Activated CD4-positive, alpha-beta T cell treated with anti-CD3 and anti-CD28 coated beads, Interleukin-2, amount 10 ng/mL, durations not matched to agents 7 days and 5 days (primary cell): ENCODE measurements at regions not wholly inside any gene's neighbourhood (a gene's known extent, or its start where the extent isn't known, plus 50 kb on each side); places are given as distances from the start of the nearest gene placed in this dataset.

Experiments
- CTCF ChIA-PET: fragments of 350-600 bp; sonication (Branson Sonifier 250); formaldehyde crosslinking; loops from one replicate; lab custom pipeline; 2021; ENCODE audit warnings: antibody characterized with exemption; lab: Charles Lee
- POLR2A ChIA-PET: fragments of 350-600 bp; sonication (Branson Sonifier 250); formaldehyde crosslinking; loops from one replicate; lab custom pipeline; 2021; ENCODE audit warnings: antibody characterized with exemption; lab: Charles Lee
- DNase-seq: peaks from one replicate; pipeline ENCODE4 v3.0.0-alpha.2; 2020
- H3K27ac Mint-ChIP-seq: one replicate; pipeline ENCODE4 v1.8.0; 2021; ENCODE audit warnings: mild to moderate bottlenecking, moderate library complexity, mixed read lengths
- H3K27me3 Mint-ChIP-seq: one replicate; pipeline ENCODE4 v1.8.0; 2021; ENCODE audit warnings: mixed read lengths
- H3K36me3 Mint-ChIP-seq: one replicate; pipeline ENCODE4 v1.8.0; 2021; ENCODE audit warnings: low read depth, mixed read lengths
- H3K4me1 Mint-ChIP-seq: one replicate; pipeline ENCODE4 v1.8.0; 2021; ENCODE audit warnings: mixed read lengths
- H3K4me3 Mint-ChIP-seq: one replicate; pipeline ENCODE4 v1.8.0; 2021; ENCODE audit warnings: mild to moderate bottlenecking, moderate library complexity, mixed read lengths
- H3K9me3 Mint-ChIP-seq: one replicate; pipeline ENCODE4 v1.8.0; 2021; ENCODE audit warnings: mixed read lengths

DNA sequence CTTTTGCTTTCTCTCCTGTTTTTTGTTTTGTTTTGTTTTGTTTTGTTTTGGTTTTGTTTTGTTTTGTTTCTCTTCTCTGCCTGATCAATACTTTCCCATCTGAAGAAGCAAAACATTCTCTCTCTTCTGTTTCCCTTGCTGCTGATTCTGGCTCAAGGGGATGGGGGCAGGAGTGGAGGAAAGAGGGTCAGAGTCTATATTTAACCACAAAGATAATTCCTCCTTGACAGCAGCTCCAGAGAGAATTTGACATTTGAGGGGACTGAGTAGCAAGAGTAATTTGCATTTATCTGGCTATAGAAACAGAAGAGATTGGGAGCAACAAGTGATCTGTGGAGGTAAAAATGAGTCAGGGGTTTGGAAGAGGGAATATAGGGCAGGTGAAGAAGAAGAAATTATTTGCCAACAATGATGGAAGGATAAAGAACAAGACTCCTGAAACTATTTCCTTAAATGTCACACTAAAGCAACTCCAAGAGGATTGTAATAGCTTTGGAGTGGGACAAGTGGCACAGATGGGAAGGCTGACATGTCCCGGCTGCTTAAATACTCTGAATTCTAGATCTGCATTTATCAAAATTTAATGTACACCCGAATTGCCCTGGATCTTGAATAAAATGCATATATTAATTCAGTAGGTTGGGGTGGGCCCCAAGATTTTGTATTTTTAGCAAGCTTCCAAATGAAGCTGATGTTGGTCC, 349.3 kb upstream of the PLXNA2 start:
- ChIA-PET POLR2A (no interaction called here), CTCF (no interaction called here)
- peaks cover 2% of the 10 kb centered on the region for H3K27me3 Mint-ChIP-seq
- DNase-seq = no peak
- no peak overlapping the region for H3K4me3 Mint-ChIP-seq
- H3K27ac Mint-ChIP-seq = no peak overlapping the region
- no peaks in the 10 kb centered on the region for H3K36me3 Mint-ChIP-seq
- no peaks in the 10 kb centered on the region for H3K9me3 Mint-ChIP-seq
- no peaks in the 10 kb centered on the region for H3K4me1 Mint-ChIP-seq

DNA sequence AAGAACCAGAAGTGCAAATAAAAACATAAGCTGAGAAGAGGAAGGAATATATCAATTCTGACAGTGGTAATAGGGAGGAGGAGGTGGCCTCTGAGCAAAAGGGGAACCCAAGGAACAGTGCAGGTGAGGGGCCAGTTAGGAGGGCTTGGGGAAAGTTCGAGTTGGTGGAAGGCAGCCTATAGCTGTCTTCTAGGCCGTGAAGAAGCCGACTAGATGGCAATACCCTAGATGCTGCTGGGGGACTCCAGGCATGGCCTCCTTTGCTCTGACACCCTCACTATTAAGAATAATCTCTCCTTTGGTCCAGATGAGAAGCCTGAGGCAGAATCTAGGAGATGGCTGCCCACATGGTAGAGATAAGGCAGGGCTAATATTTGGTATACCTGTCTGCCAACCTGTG, 351.1 kb upstream of the PLXNA2 start:
- ChIA-PET CTCF (no interaction called here), POLR2A (no interaction called here)
- Mint-ChIP-seq H3K27ac (no peak overlapping the region), H3K4me1 (no peaks in the 10 kb centered on the region), H3K9me3 (no peaks in the 10 kb centered on the region), H3K36me3 (no peaks in the 10 kb centered on the region), H3K4me3 (no peak overlapping the region), H3K27me3 (peaks cover 6% of the 10 kb centered on the region)
- DNase-seq = no peak

DNA sequence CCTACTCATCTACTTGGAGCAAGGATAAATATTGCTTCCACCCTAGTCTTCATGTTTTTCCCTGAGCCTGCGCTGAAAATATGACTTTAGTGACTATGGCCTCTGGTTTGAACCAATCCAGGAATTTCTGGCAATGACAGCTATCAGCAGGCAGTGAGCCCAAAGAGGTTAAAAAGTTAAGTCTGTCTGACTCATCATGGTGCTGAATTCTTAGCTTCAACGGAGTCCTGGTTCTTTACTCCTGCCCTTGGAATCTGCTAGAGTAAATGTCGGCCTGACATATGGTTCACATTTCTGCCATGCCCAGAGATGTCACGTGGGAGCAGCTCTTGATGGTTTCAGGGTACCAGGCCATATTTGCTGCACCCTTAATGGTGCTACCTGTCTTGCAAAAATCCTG, 351.6 kb upstream of the PLXNA2 start:
- Mint-ChIP-seq H3K9me3 (no peaks in the 10 kb centered on the region), H3K4me3 (no peak overlapping the region), H3K36me3 (no peaks in the 10 kb centered on the region), H3K27me3 (peaks cover 6% of the 10 kb centered on the region), H3K4me1 (no peaks in the 10 kb centered on the region), H3K27ac (no peak overlapping the region)
- ChIA-PET POLR2A (no interaction called here), CTCF (no interaction called here)
- DNase-seq = no peak

DNA sequence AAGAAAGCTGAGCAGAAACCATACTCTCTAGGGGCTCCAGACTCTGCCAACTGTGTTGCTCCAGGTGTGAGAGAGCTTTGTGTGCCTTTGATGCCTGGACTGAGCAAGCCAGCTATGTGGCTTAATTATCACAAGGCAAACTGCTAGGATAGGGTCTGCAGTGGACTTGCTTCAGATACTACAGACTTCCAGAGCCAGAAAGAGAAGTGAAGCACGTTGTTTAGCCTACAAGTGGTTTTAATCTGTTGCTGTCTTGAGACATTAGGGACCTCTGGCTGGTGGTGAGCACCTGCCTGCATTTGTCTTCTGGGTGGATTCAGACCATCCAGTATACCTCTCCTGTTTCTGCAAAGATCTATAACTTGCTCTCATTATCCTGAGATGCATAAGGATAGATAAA, 353.4 kb upstream of the PLXNA2 start:
- Mint-ChIP-seq H3K27me3 (peaks cover 6% of the 10 kb centered on the region), H3K9me3 (no peaks in the 10 kb centered on the region), H3K4me3 (no peak overlapping the region), H3K36me3 (no peaks in the 10 kb centered on the region), H3K27ac (no peak overlapping the region), H3K4me1 (no peaks in the 10 kb centered on the region)
- POLR2A ChIA-PET = no interaction called here
- CTCF ChIA-PET = no interaction called here
- no peak for DNase-seq

DNA sequence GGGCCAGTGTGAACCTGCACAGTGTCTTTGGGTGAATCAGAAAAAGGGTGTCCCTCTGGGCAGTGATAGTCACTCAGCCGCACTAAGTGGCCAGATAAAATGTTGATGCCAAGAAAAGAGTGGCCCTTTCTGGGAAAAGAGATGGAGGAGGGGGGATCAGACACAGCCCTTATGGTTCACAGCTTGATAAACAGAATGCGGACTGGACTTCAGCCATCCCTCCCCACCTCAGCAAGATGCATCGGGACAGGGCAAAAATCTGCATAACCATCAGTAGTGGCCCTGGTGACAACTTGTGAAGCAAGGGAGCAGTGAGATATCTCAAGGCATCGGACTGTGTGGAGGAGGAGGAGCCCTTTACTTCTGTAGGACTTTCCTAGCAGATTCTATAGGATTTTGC, 353.8 kb upstream of the PLXNA2 start:
- H3K4me3 Mint-ChIP-seq = no peak overlapping the region
- H3K9me3 Mint-ChIP-seq = no peaks in the 10 kb centered on the region
- ChIA-PET CTCF (no interaction called here), POLR2A (no interaction called here)
- peaks cover 6% of the 10 kb centered on the region for H3K27me3 Mint-ChIP-seq
- no peaks in the 10 kb centered on the region for H3K36me3 Mint-ChIP-seq
- H3K4me1 Mint-ChIP-seq = no peaks in the 10 kb centered on the region
- no peak for DNase-seq
- no peak overlapping the region for H3K27ac Mint-ChIP-seq

DNA sequence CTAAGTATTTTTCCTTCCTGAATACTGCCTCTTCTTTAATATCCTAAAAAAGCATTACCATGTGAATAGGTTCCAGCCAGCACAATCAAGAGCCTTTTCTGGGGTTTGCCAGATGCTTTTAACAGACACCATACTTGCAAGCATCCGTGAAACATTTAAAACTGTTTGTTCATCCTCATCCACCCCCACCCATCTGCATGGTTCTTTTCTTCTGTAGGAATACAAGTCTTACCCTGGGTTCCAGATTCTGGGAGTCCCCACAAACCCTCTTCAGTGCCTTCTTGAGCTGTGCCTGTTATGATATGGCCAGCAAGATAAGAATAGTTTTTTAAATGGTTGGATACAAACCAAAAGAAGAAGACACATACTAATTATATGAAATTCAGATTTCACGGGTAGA, 354.9 kb upstream of the PLXNA2 start:
- peaks cover 6% of the 10 kb centered on the region for H3K27me3 Mint-ChIP-seq
- no peak overlapping the region for H3K27ac Mint-ChIP-seq
- no peaks in the 10 kb centered on the region for H3K36me3 Mint-ChIP-seq
- peaks cover under 1% of the 10 kb centered on the region for H3K4me1 Mint-ChIP-seq
- no peak overlapping the region for H3K4me3 Mint-ChIP-seq
- CTCF ChIA-PET = no interaction called here
- no peaks in the 10 kb centered on the region for H3K9me3 Mint-ChIP-seq
- POLR2A ChIA-PET = no interaction called here
- no peak for DNase-seq

DNA sequence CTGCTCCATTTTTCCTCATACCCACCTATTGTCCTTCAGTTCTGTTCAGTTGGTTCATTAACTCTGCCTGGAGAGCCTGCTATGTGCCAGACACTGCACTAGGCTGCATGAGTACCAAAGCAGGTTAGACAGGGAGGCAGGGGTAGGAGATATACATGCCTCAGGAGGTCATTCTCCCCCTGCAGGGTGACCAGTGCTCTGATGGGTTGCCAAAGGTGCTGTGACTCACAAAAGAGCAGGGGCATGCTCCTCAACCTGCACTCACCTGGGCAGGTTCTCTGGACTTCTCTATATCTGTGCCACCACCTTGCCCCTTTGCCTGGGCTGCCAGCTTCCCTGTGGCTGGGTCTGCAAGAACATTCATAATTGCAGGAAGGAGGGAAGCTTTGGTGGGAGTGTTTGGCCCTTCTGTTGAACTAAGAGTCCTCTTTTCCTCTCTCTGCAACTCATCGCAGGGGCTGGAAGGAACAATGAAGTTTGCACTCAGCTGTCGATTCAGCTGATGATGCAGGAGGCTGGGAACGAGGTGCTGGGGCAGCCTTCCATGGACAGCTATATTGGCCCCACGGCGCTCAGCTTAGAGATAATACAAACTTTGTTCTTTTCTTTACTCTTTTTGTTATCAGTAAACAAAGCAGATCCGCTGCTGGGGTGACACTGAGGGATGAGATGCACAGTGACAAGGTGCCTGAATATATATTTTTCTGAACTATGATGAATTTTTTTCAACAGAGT, 356.4 kb upstream of the PLXNA2 start:
- Mint-ChIP-seq H3K9me3 (no peaks in the 10 kb centered on the region), H3K27me3 (peaks cover 4% of the 10 kb centered on the region), H3K4me1 (peaks cover 8% of the 10 kb centered on the region), H3K27ac (no peak overlapping the region), H3K4me3 (no peak overlapping the region), H3K36me3 (no peaks in the 10 kb centered on the region)
- no peak for DNase-seq
- CTCF ChIA-PET = no interaction called here
- POLR2A ChIA-PET = no interaction called here

DNA sequence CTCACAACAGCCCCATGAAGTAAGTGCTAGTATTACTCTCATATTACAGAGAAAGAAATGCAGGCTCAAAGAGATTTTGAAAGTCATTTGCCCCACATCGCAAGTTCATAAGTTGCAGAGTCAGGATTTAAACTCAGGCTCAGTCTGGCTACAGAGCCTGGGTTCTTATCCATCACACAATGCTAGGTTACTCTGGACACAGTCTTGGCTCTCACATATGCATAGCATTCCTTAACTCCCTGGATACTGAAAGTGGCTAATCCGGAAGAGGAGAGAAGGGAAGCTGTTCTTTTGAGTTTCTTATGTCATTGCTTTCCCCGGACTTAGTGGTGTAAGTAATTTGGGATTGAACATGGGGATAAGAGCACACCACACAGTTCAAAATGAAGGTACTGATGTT, 357.4 kb upstream of the PLXNA2 start:
- Mint-ChIP-seq H3K36me3 (no peaks in the 10 kb centered on the region), H3K4me1 (peaks cover 8% of the 10 kb centered on the region), H3K27me3 (peaks cover 4% of the 10 kb centered on the region), H3K27ac (no peak overlapping the region), H3K4me3 (no peak overlapping the region), H3K9me3 (no peaks in the 10 kb centered on the region)
- POLR2A ChIA-PET = no interaction called here
- no peak for DNase-seq
- CTCF ChIA-PET = no interaction called here

DNA sequence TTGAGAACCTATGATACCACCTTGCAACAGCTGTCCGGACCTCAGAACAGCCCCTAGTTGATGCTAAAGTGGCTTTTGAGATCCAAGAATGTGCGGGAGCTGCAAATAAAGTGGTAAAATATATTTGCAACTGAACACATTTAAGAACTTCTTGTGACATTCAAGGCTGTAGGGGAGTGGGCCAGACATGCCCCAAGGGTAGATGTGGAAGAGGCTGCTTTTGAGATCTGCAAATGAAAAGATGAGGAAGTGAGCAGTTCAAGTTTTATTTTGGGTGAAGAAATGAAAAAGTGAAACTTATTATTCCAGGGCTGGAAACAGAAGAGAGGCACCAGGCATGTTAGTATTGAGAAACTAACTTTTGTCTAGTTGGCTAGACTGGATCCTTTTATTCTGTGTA, 359.5 kb upstream of the PLXNA2 start:
- DNase-seq = no peak
- Mint-ChIP-seq H3K4me3 (no peak overlapping the region), H3K27ac (no peak overlapping the region), H3K9me3 (no peaks in the 10 kb centered on the region), H3K36me3 (no peaks in the 10 kb centered on the region), H3K4me1 (peaks cover 8% of the 10 kb centered on the region), H3K27me3 (peaks cover 4% of the 10 kb centered on the region)
- CTCF ChIA-PET = no interaction called here
- POLR2A ChIA-PET = no interaction called here

DNA sequence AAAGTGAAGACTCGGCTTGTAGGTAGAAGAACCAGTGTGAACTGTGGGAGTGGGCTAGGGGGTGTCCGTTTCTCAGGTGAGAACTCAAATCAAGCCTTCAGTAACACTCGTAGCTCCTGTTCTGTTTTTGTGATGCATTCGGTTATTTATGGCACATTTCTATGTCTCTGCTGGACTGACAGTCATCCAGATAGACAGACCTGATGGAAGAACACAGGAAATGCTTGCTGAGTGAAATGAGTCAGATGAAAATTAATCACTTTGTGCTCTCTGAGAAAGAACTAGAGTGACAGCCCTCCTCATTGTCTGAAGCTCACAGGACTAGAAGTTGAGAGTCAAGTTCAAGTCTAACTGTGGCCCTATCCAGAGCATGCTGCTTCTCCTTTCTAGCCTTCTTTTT, 360.1 kb upstream of the PLXNA2 start:
- peaks cover 8% of the 10 kb centered on the region for H3K4me1 Mint-ChIP-seq
- CTCF ChIA-PET = no interaction called here
- POLR2A ChIA-PET = no interaction called here
- no peaks in the 10 kb centered on the region for H3K36me3 Mint-ChIP-seq
- no peak overlapping the region for H3K4me3 Mint-ChIP-seq
- H3K27me3 Mint-ChIP-seq = peaks cover 2% of the 10 kb centered on the region
- DNase-seq = no peak
- no peaks in the 10 kb centered on the region for H3K9me3 Mint-ChIP-seq
- no peak overlapping the region for H3K27ac Mint-ChIP-seq

DNA sequence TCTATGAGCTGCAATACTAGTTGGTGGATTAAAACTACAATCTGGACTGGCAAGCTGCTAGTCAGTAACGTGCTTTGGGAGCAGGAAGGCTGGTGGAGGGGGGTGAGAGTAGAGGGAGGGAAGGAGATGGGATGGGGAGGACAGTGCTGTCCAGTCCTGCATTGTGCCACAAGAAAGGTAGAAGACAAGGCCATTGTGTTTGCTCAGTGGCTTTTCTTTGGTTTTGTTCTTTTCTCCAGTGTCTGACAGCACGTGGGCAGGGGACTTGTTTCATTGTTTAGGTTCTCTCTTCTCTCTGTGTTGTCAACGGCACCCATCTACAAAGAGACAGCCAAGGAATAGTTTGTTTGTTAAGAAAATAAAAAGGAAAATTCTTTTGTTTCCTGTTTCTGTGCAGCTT, 362.8 kb upstream of the PLXNA2 start:
- DNase-seq = no peak
- no peak overlapping the region for H3K27ac Mint-ChIP-seq
- H3K4me1 Mint-ChIP-seq = peaks cover 8% of the 10 kb centered on the region
- POLR2A ChIA-PET = no interaction called here
- H3K9me3 Mint-ChIP-seq = no peaks in the 10 kb centered on the region
- no peaks in the 10 kb centered on the region for H3K27me3 Mint-ChIP-seq
- no peak overlapping the region for H3K4me3 Mint-ChIP-seq
- CTCF ChIA-PET = no interaction called here
- H3K36me3 Mint-ChIP-seq = no peaks in the 10 kb centered on the region

DNA sequence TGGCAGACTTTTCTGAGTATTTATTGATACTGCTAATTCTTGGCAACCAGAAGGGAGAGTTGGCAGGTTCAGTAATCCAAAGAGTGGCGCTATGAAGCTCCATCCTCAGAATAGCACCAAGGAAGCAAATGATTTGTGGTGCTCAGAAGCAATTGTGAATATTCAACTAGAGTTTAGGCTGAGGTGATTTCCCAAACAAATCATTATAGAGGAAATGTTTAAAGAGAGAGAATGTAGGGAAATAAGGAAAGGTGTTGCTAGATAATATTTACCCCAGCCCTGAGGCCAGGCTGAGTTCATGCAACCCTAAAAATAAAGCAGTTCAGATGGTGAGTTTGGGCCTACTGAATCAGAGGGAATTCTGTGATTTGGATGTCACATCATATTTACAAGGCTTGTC, 363.4 kb upstream of the PLXNA2 start:
- H3K4me1 Mint-ChIP-seq = peaks cover 8% of the 10 kb centered on the region
- no peak overlapping the region for H3K27ac Mint-ChIP-seq
- no peaks in the 10 kb centered on the region for H3K9me3 Mint-ChIP-seq
- no peak for DNase-seq
- ChIA-PET CTCF (no interaction called here), POLR2A (no interaction called here)
- no peak overlapping the region for H3K4me3 Mint-ChIP-seq
- H3K36me3 Mint-ChIP-seq = no peaks in the 10 kb centered on the region
- no peaks in the 10 kb centered on the region for H3K27me3 Mint-ChIP-seq

DNA sequence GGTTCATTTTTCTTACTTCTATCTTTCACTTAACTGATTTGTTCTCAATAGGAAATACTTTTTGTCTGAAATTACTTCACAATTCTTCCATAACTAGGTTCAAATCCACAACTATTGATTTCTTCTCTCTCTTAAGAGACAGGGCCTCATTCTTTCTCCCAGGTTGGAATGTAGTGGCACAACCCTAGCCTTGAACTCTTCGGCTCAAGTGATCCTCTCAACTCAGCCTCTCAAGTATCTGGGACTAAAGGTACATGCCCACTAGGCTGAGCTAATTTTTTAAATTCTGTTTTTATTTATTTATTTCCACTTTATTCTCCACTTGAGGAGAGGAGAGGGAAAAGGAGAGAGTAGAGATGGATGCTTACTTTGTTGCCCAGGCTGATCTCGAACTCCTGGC, 370.4 kb upstream of the PLXNA2 start:
- no peak overlapping the region for H3K4me3 Mint-ChIP-seq
- DNase-seq = no peak
- no peaks in the 10 kb centered on the region for H3K36me3 Mint-ChIP-seq
- H3K27ac Mint-ChIP-seq = no peak overlapping the region
- H3K27me3 Mint-ChIP-seq = peaks cover 3% of the 10 kb centered on the region
- no peaks in the 10 kb centered on the region for H3K4me1 Mint-ChIP-seq
- ChIA-PET CTCF (no interaction called here), POLR2A (no interaction called here)
- peaks cover 5% of the 10 kb centered on the region for H3K9me3 Mint-ChIP-seq

DNA sequence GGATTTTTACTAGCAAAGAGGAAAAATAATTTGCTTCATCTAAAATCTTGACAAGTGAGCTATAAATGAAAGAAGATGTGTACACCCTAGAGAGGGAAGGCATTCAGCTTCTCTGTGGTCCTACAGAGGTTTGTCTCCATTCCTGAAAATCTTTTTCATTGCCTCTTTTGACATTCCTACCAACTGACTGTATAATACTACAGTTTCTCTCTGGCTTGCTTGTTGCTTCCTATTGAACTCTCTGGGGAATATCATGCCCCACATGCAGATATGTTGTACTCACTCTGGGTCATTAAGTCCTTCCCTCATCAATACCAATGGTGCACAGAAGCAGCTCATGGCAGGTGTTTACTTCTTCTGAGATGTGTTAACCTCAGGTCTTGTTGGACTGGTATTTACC, 371.2 kb upstream of the PLXNA2 start:
- no peak for DNase-seq
- peaks cover 7% of the 10 kb centered on the region for H3K9me3 Mint-ChIP-seq
- H3K4me3 Mint-ChIP-seq = no peak overlapping the region
- no peaks in the 10 kb centered on the region for H3K4me1 Mint-ChIP-seq
- no peak overlapping the region for H3K27ac Mint-ChIP-seq
- H3K27me3 Mint-ChIP-seq = peaks cover 3% of the 10 kb centered on the region
- ChIA-PET CTCF (no interaction called here), POLR2A (no interaction called here)
- no peaks in the 10 kb centered on the region for H3K36me3 Mint-ChIP-seq
